HepG2 (cell line): ENCODE measurements at regions not wholly inside any gene's neighbourhood (a gene's known extent, or its start where the extent isn't known, plus 50 kb on each side); places are given as distances from the start of the nearest gene placed in this dataset.

Source experiments
- ATAC-seq: fragments of 200-7000 bp; cut with Tn5 transposase; 3 replicates; pipeline ENCODE4 v1.9.1; 2020; ENCODE audit warnings: mild to moderate bottlenecking, moderate library complexity
- BruUV-seq: library from RNA; stranded (reverse); fragments of 400-500 nt; replicated peaks from 2 replicates; lab custom pipeline; 2021; lab: Mats Ljungman, UMichigan
- CTCF ChIA-PET: fragments of 300-600 bp; formaldehyde crosslinking; extraction: SDS; loops from one replicate; lab custom pipeline; 2021; ENCODE audit warnings: low total read pairs, inconsistent platforms, low intra/inter-chr PET ratio; lab: Yijun Ruan, JAX
- POLR2A ChIA-PET: fragments of 350-600 bp; sonication (Branson Sonifier 250); formaldehyde crosslinking; loops from one replicate; lab custom pipeline; 2020; ENCODE audit warnings: antibody characterized with exemption, inconsistent platforms; lab: Yijun Ruan, JAX
- DNase-seq: peaks from one replicate; pipeline ENCODE4 v3.0.0-alpha.2; 2015; ENCODE audit warnings: low spot score
- FAIRE-seq: peaks from 3 replicates; lab custom pipeline; 2011; peaks lifted over from hg19 to GRCh38; lab: Jason Lieb, UNC
- H2AFZ ChIP-seq: one replicate; pipeline ENCODE4 v1.6.1; 2011; ENCODE audit warnings: low read length, inconsistent platforms
- H3K27ac ChIP-seq: fragments of 300-600 bp; 3 replicates; pipeline ENCODE4 v1.8.0; 2011; ENCODE audit warnings: mixed run types, mild to moderate bottlenecking, mixed read lengths, low read length, inconsistent platforms; ENCODE audit not compliant: insufficient read depth; ENCODE audit errors: extremely low read length
- H3K27me3 ChIP-seq, 2 experiments: fragments of 200-600 bp in 1 of 2; 2 replicates in 1 of 2; 3 replicates in 1 of 2; pipeline versions ENCODE4 v1.6.0 to v1.8.0; 2011; ENCODE audit warnings: low read length in 2 of 2, mild to moderate bottlenecking in 2 of 2, moderate library complexity in 2 of 2, inconsistent platforms in 1 of 2; ENCODE audit not compliant: insufficient read depth in 2 of 2, control insufficient read depth in 1 of 2
- H3K36me3 ChIP-seq, 2 experiments: fragments of 200-600 bp in 1 of 2; replicated peaks in 1 of 2; 2 replicates in 1 of 2; 3 replicates in 1 of 2; pipeline versions ENCODE4 v1.5.1 to v1.8.0; 2011; ENCODE audit warnings: low read length in 2 of 2, inconsistent platforms in 1 of 2; ENCODE audit not compliant: insufficient read depth in 2 of 2, control insufficient read depth in 1 of 2
- H3K4me1 ChIP-seq: 2 replicates; pipeline ENCODE4 v1.5.1; 2012; ENCODE audit warnings: low read length, inconsistent platforms; ENCODE audit not compliant: insufficient read depth
- H3K4me2 ChIP-seq: 2 replicates; pipeline ENCODE4 v1.6.0; 2011; ENCODE audit warnings: low read depth, low read length, inconsistent platforms
- H3K4me3 ChIP-seq, 3 experiments: fragments of 200-600 bp in 1 of 3; sonication (generic), shearing (Covaris generic) in 1 of 3; replicated peaks in 1 of 3; 2 replicates each; pipeline ENCODE4 v1.5.1; 2011 to 2016; ENCODE audit warnings: low read length in 3 of 3, inconsistent platforms in 2 of 3, low read depth in 2 of 3, mild to moderate bottlenecking in 2 of 3, control low read depth in 1 of 3, mixed read lengths in 1 of 3; ENCODE audit not compliant: insufficient read depth in 1 of 3
- H3K79me2 ChIP-seq: one replicate; pipeline ENCODE4 v1.6.1; 2011; ENCODE audit warnings: low read length, inconsistent platforms; ENCODE audit not compliant: insufficient read depth
- H3K9ac ChIP-seq: 2 replicates; pipeline ENCODE4 v1.6.0; 2011; ENCODE audit warnings: mild to moderate bottlenecking, low read depth, low read length, inconsistent platforms; ENCODE audit not compliant: insufficient read depth
- H3K9me3 ChIP-seq: 2 replicates; pipeline ENCODE4 v1.5.1; 2012; ENCODE audit warnings: mild to moderate bottlenecking, low read length
- H4K20me1 ChIP-seq: 2 replicates; pipeline ENCODE4 v1.6.0; 2011; ENCODE audit warnings: inconsistent platforms, mild to moderate bottlenecking, low read length, moderate library complexity; ENCODE audit not compliant: insufficient read depth
- BRCA1 ChIP-seq: sonication (generic); formaldehyde crosslinking; IDR thresholded peaks from 2 replicates; pipeline ENCODE4 v1.4.0; 2020; ENCODE audit warnings: missing genetic modification reagents
- MAFF ChIP-seq: IDR thresholded peaks from 2 replicates; pipeline ENCODE4 v1.6.1; 2011; ENCODE audit warnings: low read depth, low read length, improper control_type of control experiment
- NR2C2 ChIP-seq: sonication (generic); formaldehyde crosslinking; IDR thresholded peaks from 2 replicates; pipeline ENCODE4 v1.4.0; 2020; ENCODE audit warnings: missing genetic modification reagents, mild to moderate bottlenecking, moderate library complexity, borderline replicate concordance
- NR2F1 ChIP-seq, 2 experiments: fragments of 450-650 bp in 1 of 2; formaldehyde crosslinking in 1 of 2; IDR thresholded peaks; 2 replicates each; pipeline versions ENCODE4 v1.5.0 to v1.6.1; 2016 to 2020; ENCODE audit warnings: mild to moderate bottlenecking in 1 of 2, missing compliant biosample characterization in 1 of 2, missing genetic modification reagents in 1 of 2, moderate library complexity in 1 of 2
- PCBP2 ChIP-seq: fragments of 200-400 bp; formaldehyde crosslinking; optimal IDR thresholded peaks from 2 replicates; pipeline ENCODE3; 2018; ENCODE audit warnings: low read length, low read depth; ENCODE audit not compliant: poor library complexity, severe bottlenecking
- REST ChIP-seq, 2 experiments: IDR thresholded peaks; 2 replicates each; pipeline ENCODE4 v1.6.1; 2011 to 2012; ENCODE audit warnings: low read length in 2 of 2, borderline replicate concordance in 1 of 2, low read depth in 1 of 2, mild to moderate bottlenecking in 1 of 2, moderate library complexity in 1 of 2
- RNF2 ChIP-seq: fragments of 450-650 bp; conservative IDR thresholded peaks from 2 replicates; pipeline ENCODE4 v1.6.1; 2016; ENCODE audit warnings: low read depth
- ZNF512 ChIP-seq: sonication (generic); formaldehyde crosslinking; IDR thresholded peaks from 2 replicates; pipeline ENCODE4 v1.4.0; 2020; ENCODE audit warnings: mild to moderate bottlenecking, missing genetic modification reagents
- WGBS: methylation state at CpG from one replicate; pipeline ENCODE4 v1.1.6; 2017; ENCODE audit warnings: low lambda C conversion rate; 5-methylcytosine and 5-hydroxymethylcytosine counted together
- in situ Hi-C: cut with HindIII; loops from 2 replicates; pipeline ENCODE4 v1.10.0; 2017; ENCODE audit warnings: low pct_unique_long_range_greater_than_20kb; ENCODE audit not compliant: extremely low pct_ligation_motif_present
- intact Hi-C: fragments of 100-400 bp; cut with micrococcal nuclease; formaldehyde crosslinking; loops from one replicate; pipeline ENCODE4 v1.10.0; 2022; ENCODE audit not compliant: unreplicated experiment

GRCh38 chr6:100116411-100117194 lies 122.6 kb upstream of the MCHR2 start (continued):
- no peak for TF ChIP-seq ZNF512 (CRISPR knock-in tag)
- TF ChIP-seq REST (IDR thresholded peaks at IDR 0.05; ENCODE audit: borderline replicate concordance in 1 of 2, low read depth in 1 of 2, low read length in 2 of 2) = no peak
- no peak for TF ChIP-seq PCBP2

- Histone ChIP-seq H2AFZ (no peak overlapping the region), H3K79me2 (no peaks in the 10 kb centered on the region), H3K9ac (no peak overlapping the region), H3K27ac (no peak overlapping the region), H3K36me3 (no peaks in the 10 kb centered on the region), H3K4me3 (no peak overlapping the region), H3K4me1 (no peaks in the 10 kb centered on the region), H3K4me2 (no peak overlapping the region), H4K20me1 (no peaks in the 10 kb centered on the region), H3K9me3 (no peaks in the 10 kb centered on the region), H3K27me3 (no peaks in the 10 kb centered on the region; a peak in 1 of 5 replicates)
- intact Hi-C loops (loop anchor here (1.0 to 10.0 kb wide), 5 partner anchors 219 to 605 kb away; no protein-coding TSS in a partner anchor), in situ Hi-C loops (loop anchor here (5.0 to 10.0 kb wide), 2 partner anchors 362 to 549 kb away; no protein-coding TSS in a partner anchor)
- no peak for DNase-seq
- POLR2A ChIA-PET = no interaction called here
- no TSS peak for BruUV-seq
- no peak for TF ChIP-seq MAFF
- no peak for TF ChIP-seq NR2C2 (CRISPR knock-in tag)
- TF ChIP-seq BRCA1 (CRISPR knock-in tag) = no peak
- no peak for TF ChIP-seq NR2F1 (CRISPR knock-in tag; IDR thresholded peaks at IDR 0.05)
- TF ChIP-seq RNF2 = no peak
- FAIRE-seq = no peak
- CTCF ChIA-PET = interaction anchor here (1.8 kb wide), 1 partner anchor 364 kb away, joined by 5 read pairs; no protein-coding TSS in a partner anchor
- ATAC-seq = no peak
- 0% methylated on average over 1 of the region's 1 CpG for WGBS
These were observed 121.5 kb upstream of the MCHR2 start for GRCh38 chr6:100115407-100116101.
